Common myeloid progenitor, CD34-positive (primary cell): ENCODE measurements at regions not wholly inside any gene's neighbourhood (a gene's known extent, or its start where the extent isn't known, plus 50 kb on each side); places are given as distances from the start of the nearest gene placed in this dataset.
"Not testable (repeated sequence)": the region's sequence is repeated elsewhere in the genome, so short reads cannot be mapped to it uniquely, and the experiment has no call there.

ENCODE experiments used
- CTCF ChIA-PET: fragments of 350-600 bp; sonication (Branson Sonifier 250); formaldehyde crosslinking; loops from one replicate; lab custom pipeline; 2021; ENCODE audit warnings: antibody characterized with exemption; lab: Charles Lee
- POLR2A ChIA-PET: fragments of 350-600 bp; sonication (Branson Sonifier 250); formaldehyde crosslinking; loops from one replicate; lab custom pipeline; 2021; ENCODE audit warnings: antibody characterized with exemption; lab: Charles Lee
- DNase-seq, 3 donors: peaks; one replicate each; pipeline versions ENCODE4 v3.0.0 to v3.0.0-alpha.2; 2013
- H3K27ac ChIP-seq, 2 experiments: 1 replicate in 1 of 2; 2 replicates in 1 of 2; pipeline ENCODE4 v1.7.0; 2013; ENCODE audit warnings: inconsistent platforms in 2 of 2, low read length in 2 of 2, mild to moderate bottlenecking in 2 of 2, low read depth in 1 of 2, moderate library complexity in 1 of 2; ENCODE audit not compliant: severe bottlenecking in 2 of 2, insufficient read depth in 1 of 2, poor library complexity in 1 of 2
- H3K27me3 ChIP-seq, 5 experiments: replicated peaks in 2 of 5; 1 replicate in 3 of 5; 2 replicates in 2 of 5; pipeline versions ENCODE4 v1.6.1 to v1.7.0; 2013; ENCODE audit warnings: low read length in 4 of 5, mild to moderate bottlenecking in 2 of 5, moderate library complexity in 2 of 5, inconsistent platforms in 1 of 5; ENCODE audit not compliant: insufficient read depth in 5 of 5, control insufficient read depth in 4 of 5
- H3K36me3 ChIP-seq, 4 experiments: 1 replicate in 2 of 4; 2 replicates in 2 of 4; pipeline versions ENCODE4 v1.6.1 to v1.7.0; 2013; ENCODE audit warnings: low read length in 3 of 4, control low read depth in 1 of 4, mild to moderate bottlenecking in 1 of 4; ENCODE audit not compliant: control insufficient read depth in 4 of 4, insufficient read depth in 4 of 4
- H3K4me1 ChIP-seq, 4 experiments: 1 replicate in 3 of 4; 2 replicates in 1 of 4; pipeline versions ENCODE4 v1.6.1 to v1.7.1; 2013; ENCODE audit warnings: low read length in 3 of 4, mild to moderate bottlenecking in 3 of 4, control low read depth in 1 of 4, inconsistent platforms in 1 of 4, moderate library complexity in 1 of 4; ENCODE audit not compliant: control insufficient read depth in 4 of 4, insufficient read depth in 4 of 4; ENCODE audit errors: control extremely low read depth in 1 of 4
- H3K4me3 ChIP-seq, 7 experiments: 1 replicate in 4 of 7; 2 replicates in 3 of 7; pipeline versions ENCODE4 v1.5.1 to v1.7.0; 2013; ENCODE audit warnings: mild to moderate bottlenecking in 7 of 7, low read length in 6 of 7, moderate library complexity in 6 of 7, inconsistent platforms in 2 of 7, low read depth in 2 of 7, control low read depth in 1 of 7; ENCODE audit not compliant: insufficient read depth in 4 of 7, control insufficient read depth in 1 of 7; ENCODE audit errors: extremely low read depth in 1 of 7
- H3K9me3 ChIP-seq, 5 experiments: 1 replicate in 4 of 5; 2 replicates in 1 of 5; pipeline versions ENCODE4 v1.6.1 to v1.7.1; 2013; ENCODE audit warnings: low read length in 4 of 5, mild to moderate bottlenecking in 2 of 5, inconsistent platforms in 1 of 5, low read depth in 1 of 5, moderate library complexity in 1 of 5; ENCODE audit not compliant: control insufficient read depth in 4 of 5, insufficient read depth in 2 of 5; ENCODE audit errors: control extremely low read depth in 1 of 5
- WGBS: methylation state at CpG from one replicate; pipeline ENCODE4 v1.1.5; 2013; ENCODE audit not compliant: insufficient coverage; 5-methylcytosine and 5-hydroxymethylcytosine counted together

- H3K9me3 ChIP-seq, CTCF ChIA-PET, H3K4me3 ChIP-seq, H3K27me3 ChIP-seq, POLR2A ChIA-PET, H3K27ac ChIP-seq, DNase-seq, H3K36me3 ChIP-seq: not testable (repeated sequence)
- peaks cover 0 to 19% (median 10%) of the 10 kb centered on the region in 4 experiments for H3K4me1 ChIP-seq
- WGBS = 98% methylated on average over 8 of the region's 15 CpGs
These were observed 187.4 kb downstream of the TBC1D2B start for GRCh38 chr15:77889828-77890725.

DNA sequence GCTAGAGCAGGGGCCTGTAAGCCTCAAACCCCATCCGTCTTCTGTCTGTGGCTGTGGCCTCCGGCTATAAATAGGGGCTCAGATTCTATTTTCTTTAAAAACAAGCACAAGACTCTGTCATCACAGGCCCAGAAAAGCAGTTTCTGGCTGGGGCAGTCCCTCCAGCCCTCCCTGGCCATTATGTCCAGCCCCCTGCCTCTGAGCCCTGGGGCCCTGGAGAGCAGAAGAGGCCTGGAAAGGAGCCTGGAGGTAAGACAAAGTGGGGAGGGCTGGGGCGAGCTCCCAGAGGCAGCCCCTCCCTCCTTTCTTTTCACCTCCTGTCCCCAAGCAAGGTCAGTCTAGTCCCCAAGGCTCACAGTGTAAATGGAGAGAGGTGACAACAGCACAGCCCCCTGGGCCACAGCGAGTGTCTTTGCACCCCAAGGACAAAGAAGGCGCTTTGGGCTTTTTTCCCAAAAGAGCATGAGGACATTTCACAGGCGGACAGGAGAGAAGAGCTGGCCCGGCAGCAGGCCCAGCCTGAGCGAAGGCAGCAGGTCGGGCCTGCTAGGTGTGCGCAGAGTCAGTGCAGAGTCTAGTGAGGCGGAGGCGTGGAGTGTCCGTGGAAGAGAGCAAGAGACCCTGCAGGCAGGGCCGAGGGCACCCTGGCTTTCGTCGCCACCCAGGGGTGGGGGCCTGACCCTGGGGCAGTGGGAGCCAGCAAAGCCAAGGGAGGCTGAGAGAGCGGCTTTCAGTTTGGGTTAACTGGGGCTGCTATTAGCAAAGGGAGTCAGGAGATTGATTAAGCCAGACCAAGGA, 188.3 kb downstream of the TBC1D2B start:
- ChIA-PET POLR2A (no interaction called here), CTCF (no interaction called here)
- no peaks in the 10 kb centered on the region for H3K27me3 ChIP-seq
- no peak overlapping the region for H3K4me3 ChIP-seq
- peaks cover 0 to 19% (median 10%) of the 10 kb centered on the region in 4 experiments for H3K4me1 ChIP-seq
- H3K36me3 ChIP-seq = no peaks in the 10 kb centered on the region
- DNase-seq = no peak
- WGBS = 98% methylated on average over 12 of the region's 17 CpGs
- H3K27ac ChIP-seq = no peak overlapping the region
- no peaks in the 10 kb centered on the region for H3K9me3 ChIP-seq

DNA sequence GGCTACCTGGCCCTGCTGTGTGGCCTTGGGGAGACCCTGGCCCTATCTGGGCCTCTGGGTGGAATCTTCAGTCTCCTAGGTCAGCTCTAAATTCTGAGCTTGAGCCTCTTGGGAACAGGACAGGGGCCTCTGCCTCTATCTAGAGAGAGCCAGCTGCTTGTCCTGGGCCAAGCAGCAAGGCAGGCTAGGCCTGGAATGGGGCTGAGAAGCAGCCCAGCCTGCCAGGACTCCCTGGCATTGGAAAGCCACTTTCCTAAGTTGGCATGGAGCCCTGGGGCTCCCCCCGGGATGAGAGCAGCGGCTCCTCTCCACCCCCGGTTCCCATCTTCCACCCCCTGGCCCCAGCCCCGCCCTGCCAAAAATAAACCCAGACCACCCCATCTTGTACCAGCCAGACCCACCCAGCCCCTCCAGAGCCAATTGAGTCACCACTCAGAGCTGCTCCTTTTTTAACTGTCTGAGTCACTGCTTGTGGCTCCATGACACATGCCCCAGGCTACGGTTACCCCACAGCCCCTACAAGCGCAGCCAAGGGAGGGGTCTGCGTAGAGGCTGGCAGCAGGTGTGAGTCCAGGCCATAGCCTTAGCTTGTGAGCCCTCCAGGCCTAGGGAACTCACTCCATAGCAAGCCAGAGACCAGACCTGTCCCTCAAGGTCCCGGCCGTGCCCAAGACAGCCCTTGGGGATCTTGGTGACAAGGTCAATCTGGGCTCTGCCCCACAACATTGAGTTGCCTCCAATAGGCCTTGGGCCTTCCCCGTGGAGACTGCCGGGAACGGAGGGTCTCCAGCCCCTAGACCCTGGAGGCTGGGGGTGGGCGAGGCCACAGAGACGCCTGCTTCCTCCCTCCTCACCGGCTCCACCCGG, 189.7 kb downstream of the TBC1D2B start:
- DNase-seq, H3K9me3 ChIP-seq, POLR2A ChIA-PET, H3K36me3 ChIP-seq, H3K27me3 ChIP-seq, H3K4me3 ChIP-seq, H3K27ac ChIP-seq, CTCF ChIA-PET: not testable (repeated sequence)
- H3K4me1 ChIP-seq = peaks cover 0 to 19% (median 10%) of the 10 kb centered on the region in 4 experiments
- no CpG with 5 or more reads among the region's 16 CpGs for WGBS

DNA sequence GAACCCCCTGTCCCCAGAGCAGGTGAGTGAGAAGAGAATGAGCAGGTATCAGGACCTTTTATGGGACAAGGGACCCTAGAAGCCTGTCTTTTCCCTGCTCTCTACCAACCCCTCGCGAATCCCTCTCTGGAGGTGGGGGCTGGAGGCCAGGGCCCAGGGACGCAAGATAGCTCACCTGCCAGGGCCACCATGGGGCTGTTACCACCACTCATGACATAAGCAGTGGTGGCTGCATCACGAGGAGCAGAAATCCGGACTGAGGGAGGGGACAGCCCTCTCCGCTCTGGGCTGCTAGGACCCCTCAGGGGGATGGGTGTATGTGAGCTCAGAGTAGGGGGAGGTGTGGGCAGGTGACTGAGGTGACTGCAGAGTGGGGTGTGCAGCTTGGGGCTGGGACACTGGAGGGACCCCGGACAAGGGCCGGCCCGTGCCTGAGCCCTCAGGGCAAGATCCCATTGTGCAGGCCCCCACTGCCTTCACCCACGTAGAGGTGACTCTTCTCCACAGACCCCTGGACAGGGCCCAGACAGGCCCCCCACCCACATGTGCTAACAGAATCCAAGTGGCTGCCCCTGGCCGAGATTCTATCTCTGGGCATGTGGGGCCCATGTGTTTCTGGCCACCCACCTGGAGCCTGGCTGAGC, 190.6 kb downstream of the TBC1D2B start:
- no peaks in the 10 kb centered on the region for H3K9me3 ChIP-seq
- H3K4me3 ChIP-seq = no peak overlapping the region
- WGBS = 100% methylated on average over 5 of the region's 11 CpGs
- H3K36me3 ChIP-seq = no peaks in the 10 kb centered on the region
- peaks cover 0 to 15% (median 8%) of the 10 kb centered on the region in 4 experiments for H3K4me1 ChIP-seq
- ChIA-PET CTCF (no interaction called here), POLR2A (no interaction called here)
- DNase-seq = no peak
- H3K27me3 ChIP-seq = no peaks in the 10 kb centered on the region
- H3K27ac ChIP-seq = no peak overlapping the region

- DNase-seq, H3K4me3 ChIP-seq, H3K27me3 ChIP-seq, H3K9me3 ChIP-seq, H3K27ac ChIP-seq, POLR2A ChIA-PET, H3K4me1 ChIP-seq, H3K36me3 ChIP-seq: not testable (repeated sequence)
- WGBS = 98% methylated on average over 7 of the region's 17 CpGs
- CTCF ChIA-PET = interaction anchor here (0.6 kb wide), 1 partner anchor 11 kb away, joined by 3 read pairs; no protein-coding TSS in a partner anchor
These were observed 191.5 kb downstream of the TBC1D2B start for GRCh38 chr15:77885877-77886500.

DNA sequence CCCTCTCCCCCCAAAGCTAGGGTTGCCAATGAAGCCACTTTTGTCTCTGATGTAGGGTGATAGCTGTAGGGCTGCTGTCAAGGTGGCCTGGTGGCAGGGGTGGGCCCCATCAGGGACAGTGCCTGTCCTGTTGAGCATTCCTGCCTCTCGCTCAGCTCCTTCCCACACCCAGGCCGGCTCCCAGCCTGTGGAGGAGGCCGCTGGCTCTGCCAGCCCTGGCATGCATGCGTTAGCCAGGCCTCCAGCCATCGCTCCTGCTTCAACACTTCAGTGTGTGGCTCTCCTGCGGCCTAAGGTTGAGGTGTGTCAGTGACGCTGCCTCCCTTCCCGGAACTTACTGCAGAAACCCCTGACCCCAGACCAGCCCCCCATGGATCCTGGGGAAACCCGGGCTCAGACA, 194.5 kb downstream of the TBC1D2B start:
- CTCF ChIA-PET, H3K4me3 ChIP-seq: not testable (repeated sequence)
- no CpG with 5 or more reads among the region's 9 CpGs for WGBS

More for the DNA sequence above, 194.5 kb downstream of the TBC1D2B start:
- H3K27ac ChIP-seq, DNase-seq, H3K36me3 ChIP-seq, POLR2A ChIA-PET, H3K4me1 ChIP-seq, H3K9me3 ChIP-seq, H3K27me3 ChIP-seq: not testable (repeated sequence)
